Esophagus mucosa (tissue), 1 donor: ENCODE measurements at regions not wholly inside any gene's neighbourhood (a gene's known extent, or its start where the extent isn't known, plus 50 kb on each side); places are given as distances from the start of the nearest gene placed in this dataset.
A peak's percentile ranks its signal among the peaks of the same experiment; 100 is the strongest.
"Not testable (repeated sequence)": the region's sequence is repeated elsewhere in the genome, so short reads cannot be mapped to it uniquely, and the experiment has no call there.

Experiments used
- ATAC-seq: fragments of 200-7000 bp; cut with Tn5 transposase; one replicate; pipeline ENCODE4 v1.9.1; 2020
- donor health status: DM: yes; HTN: yes; CAD: no.

DNA sequence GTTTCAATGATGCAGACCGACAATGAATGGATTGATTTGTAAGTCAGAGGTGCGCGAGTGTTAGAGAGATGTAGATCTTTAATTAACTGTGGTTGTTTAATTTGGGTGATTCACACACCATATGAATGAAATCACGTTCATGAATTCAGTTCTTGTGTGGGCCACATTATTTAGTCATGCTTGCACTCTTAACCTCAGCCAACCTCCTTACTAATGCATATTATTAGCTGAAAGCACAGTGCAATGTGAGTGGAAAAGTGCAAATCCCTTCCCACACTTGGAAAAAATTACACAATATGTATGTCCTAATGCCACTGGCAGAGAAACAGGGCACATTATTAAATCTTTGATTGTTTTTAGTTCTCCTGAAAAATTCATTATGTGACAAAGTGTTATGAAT is 512.5 kb downstream of the BCKDHB start:
- peak; percentile 36 for ATAC-seq

DNA sequence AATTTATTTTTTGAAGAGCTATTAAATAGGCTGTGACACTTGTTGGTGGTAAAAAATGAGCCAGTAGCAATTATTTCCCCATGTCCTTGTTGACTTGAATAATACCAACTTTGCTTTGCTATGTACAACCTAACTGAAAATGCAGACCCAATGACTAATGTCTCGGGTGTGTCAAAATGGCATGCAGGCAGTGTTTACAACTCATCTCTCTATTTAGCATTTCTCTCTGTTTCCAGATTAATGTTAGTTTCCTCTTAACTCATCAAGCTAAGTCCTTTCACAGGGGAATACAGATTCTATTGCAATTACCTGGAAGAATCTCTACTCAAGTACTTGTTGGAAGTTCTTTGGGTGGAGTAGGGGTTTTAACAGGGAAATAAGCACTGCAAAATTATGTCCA is 504.4 kb downstream of the BCKDHB start:
- ATAC-seq: peak; percentile 72

DNA sequence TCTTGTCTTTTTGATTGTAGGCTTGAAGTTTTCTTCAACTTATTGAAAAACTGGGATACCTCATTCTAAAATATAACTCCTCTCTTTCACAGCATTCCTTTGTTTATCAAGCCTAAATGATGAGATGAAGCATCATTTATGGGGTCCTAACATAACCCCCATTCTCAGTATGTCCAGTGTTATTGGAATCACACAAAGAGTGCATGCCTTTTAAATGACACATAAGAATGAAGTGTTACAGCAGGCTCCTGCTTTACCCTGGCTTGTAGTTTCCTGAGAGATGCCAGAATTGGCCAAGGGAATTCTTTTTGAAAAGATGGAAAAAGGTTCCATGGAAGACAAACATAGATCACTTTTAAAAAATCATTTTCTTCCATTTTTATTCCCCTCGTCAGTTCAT is 502.4 kb downstream of the BCKDHB start:
- ATAC-seq: no peak

DNA sequence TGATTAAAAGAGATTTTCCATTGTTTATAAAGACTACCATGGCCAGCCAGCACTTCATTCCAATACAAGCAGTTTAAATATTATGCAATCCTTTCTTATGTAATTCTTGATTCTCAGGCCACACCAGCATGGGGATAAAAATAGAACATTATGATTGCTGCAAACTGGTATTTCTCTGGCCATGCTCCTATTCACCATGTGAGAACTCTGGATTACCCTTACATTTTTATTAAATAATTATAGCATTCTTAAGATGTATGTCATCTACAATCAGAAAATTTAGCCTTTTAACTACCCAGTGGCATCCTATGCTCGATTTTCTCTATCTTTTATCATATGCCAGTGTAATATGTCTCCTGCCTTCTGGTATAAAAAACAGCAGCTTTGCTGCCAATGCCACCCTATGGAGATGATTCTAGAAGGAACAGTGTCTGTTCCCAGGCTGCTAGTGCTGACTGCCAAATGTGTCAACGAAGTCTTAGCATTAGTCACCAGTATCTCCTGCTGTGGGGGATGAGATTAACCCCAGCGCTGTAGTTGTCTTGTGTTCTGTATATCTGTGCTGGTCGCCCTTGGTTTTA is 501.4 kb downstream of the BCKDHB start:
- ATAC-seq: peak; percentile 57

DNA sequence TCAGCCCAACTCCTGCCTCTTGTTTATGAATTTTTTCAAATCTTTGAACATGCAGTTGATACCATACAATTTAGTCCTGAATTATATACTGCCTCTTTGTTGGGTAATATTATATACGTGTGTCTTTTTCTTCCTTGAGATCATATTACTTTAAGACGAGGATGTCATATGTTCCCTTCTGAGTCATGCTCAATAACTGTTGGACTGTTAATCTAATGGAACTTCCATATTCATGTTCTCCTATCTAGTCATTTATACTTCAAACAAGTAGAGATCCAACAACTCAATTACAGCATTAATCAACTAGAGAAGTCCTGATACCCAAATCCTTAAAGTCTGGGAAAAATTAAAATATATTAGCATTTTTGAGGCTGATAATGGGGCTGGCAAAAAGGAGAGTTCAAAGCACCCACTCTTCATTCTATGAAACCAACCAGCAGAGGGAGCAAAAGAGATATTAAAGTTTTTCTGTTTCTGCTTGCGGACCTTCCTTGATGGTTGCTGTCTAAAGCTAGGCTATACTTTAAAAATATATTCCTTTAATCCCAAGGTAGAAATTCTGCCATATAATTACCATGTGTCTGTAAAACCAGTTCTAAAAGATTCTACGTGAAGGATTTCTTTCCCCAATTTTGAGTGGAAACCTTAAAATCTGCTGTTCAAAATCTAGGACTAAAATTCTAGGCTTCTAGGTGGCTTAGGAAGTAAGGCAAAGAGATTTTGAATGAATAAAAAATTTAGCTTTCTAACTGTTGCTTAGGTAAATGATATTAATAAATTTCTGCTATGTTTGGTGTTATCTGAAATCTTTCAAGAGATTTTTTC is 498.9 kb downstream of the BCKDHB start:
- no peak for ATAC-seq

DNA sequence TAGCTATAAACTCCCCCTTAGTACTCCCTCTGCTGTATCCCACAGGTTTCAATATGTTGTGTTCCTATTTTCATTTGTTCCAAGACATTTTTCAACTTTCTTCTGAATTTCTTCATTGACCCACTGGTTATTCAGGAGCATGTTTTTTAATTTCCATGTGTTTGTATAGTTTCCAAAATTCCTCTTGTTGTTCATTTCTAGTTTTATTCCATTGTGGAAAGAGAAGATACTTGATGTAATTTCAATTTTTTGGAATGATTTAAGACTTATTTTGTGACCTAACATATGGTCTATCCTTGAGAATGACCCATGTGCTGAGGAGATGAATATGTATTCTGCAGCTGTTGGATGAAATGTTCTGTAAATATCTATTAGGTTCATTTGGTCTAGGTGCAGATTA is 497.2 kb downstream of the BCKDHB start:
- ATAC-seq: no peak

DNA sequence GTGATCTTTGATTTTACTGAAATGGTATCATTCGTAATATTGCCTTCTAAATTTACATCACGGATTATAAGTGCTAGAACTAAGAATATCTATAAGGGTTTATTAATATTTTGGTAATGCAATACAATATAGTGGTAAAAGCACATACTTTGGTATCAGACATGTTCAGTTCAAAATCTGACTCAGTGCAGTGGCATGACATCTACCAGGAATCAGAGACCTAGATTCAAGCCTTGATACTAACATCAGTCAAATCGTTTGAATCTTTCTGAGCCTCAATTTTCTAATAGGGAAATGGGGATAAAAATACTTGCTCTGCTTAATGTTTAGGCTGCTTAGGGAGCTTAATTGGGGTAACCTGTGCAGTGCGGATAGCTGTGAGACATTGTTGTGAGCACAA is 488.0 kb downstream of the BCKDHB start:
- no peak for ATAC-seq

DNA sequence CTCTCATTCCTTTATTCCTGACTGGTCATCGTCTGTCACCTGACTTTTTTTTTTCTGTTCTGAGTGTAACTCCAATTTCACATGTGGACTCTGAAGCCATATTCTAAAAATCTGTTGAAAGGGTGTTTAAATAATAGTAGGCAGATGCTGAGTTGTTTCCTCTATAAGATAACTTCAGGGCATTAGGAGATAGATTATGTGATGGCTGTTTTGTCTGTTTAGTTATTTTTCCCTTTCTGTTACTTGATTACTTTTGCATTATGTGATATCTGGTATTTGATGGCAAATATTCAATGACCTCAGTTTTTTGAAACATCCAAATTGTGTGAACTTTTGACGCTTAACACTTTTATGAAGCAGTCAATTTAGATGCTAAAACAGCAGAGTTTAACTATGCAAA is 486.0 kb downstream of the BCKDHB start:
- ATAC-seq: no peak

DNA sequence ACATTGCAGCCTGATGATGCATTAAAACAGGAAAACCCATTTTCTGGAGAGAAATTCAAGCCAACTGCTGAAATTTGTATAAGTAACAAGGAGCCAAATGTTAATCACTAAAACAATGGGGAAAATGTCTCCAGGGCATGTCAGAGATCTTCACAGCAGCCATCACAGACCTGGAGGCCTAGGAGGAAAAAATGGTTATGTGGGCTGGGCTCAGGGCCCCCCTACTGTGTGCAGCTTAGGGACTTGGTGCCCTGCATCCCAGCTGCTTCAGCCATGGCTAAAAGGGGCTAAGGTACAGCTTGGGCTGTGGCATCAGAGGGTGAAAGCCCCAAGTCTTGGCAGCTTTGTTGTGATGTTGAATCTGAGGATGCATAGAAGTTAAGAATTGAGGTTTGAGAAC is 479.8 kb downstream of the BCKDHB start:
- ATAC-seq: no peak

DNA sequence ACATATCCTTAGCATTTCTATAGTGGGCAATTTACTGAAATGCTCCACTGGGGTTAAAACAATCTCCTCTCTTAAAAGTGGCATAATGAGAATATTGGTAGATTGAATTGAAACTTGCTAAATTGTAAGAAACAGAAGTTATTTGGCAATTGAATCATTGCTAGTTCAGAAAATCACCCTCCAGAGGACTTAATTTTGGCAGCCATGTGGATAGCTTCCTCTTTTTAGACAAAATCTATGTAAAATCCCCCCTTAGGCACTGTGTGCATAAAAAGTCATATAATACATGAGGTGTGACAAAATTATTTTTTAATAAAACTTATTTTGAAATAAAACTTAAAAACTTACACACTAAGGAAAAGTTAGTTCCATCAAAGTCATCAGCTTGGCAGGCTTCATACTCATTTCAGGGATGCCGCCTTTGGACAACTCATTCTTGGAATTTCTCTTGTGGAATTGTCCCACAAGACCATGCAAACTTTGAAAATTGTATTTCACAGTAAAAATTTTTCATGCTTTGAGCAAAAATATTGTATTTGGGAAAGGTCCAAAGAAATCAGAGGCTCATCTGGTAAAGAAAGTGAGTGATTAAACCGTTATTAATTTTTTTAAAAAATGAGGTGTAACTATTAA is 473.0 kb downstream of the BCKDHB start:
- no peak for ATAC-seq

DNA sequence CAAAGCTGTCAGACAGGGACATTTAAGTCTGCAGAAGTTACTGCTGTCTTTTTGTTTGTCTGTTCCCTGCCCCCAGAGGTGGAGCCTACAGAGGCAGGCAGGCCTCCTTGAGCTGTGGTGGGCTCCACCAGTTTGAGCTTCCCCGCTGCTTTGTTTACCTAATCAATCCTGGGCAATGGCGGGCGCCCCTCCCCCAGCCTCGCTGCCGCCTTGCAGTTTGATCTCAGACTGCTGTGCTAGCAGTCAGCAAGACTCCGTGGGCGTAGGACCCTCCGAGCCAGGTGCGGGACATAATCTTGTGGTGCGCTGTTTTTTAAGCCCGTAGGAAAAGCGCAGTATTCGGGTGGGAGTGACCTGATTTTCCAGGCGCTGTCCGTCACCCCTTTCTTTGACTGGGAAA is 466.8 kb downstream of the BCKDHB start:
- not testable (repeated sequence) for ATAC-seq

DNA sequence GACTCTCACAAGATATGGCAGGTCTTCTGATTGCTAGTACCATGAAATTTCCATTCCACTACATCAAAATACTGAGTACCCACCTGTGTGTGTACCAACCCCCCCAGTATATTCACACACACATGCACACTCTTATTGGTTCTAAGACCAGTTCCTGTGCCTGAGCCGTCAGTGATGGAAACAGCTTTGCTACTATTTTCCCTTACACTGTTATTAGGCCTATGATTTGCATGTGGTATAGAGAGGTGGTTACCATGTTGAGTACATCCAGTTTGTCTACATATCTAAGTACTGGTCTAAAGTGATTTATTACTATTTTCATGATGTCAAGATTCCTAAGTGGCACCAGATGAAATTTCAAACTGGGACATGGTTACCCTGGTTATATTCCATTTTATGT is 459.9 kb downstream of the BCKDHB start:
- ATAC-seq: no peak

DNA sequence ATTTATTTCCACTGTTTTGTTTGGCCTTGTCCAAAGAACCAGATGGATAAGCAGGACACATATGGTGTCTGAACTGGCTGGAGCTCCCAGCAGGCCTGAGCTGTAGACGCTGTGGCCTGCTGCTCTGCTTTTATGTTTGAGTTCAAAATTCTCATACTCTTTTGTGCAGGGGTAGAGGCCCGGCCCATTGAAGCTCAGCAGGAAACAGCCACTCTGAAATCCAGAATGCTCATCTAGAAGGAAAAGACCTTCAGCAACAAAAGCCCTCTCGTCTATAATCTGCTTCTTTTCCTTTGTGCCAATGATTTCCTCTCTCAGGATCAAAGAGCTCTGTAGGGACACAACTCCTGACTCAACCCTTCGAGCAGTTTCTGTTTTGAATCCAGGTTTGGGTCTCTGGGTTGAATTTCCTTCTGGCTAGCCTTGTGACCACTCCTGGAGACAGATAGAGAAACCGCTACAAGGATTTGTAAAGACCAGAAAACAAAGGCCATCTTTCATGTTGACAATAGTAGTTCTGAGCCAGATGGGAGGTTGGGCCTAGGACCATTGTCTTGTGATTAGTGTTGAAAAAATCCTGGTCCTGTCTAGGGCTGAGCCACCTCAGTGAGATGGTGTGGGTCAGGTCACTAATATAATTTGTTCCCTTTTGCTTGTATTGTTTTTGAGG is 446.7 kb downstream of the BCKDHB start:
- no peak for ATAC-seq

DNA sequence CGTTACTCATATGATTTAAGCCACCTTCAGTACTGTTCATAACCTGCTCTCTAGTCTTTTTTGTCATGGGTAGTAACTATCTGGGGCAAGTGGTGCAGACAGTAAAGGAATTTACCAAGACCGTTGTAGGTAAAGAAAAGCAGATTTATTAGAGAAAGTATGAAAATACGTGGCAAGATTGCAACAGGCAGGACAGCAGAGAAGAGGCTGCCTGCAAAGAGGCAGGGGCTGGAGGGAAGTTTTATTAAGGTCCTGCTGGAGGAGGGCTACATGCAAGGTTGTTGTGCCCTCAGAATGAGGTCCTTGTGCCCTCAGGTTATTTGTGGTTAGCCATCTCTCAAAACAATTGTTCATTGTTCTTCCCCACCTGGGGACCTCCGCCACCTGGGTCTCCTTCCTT is 444.3 kb downstream of the BCKDHB start:
- ATAC-seq: no peak

DNA sequence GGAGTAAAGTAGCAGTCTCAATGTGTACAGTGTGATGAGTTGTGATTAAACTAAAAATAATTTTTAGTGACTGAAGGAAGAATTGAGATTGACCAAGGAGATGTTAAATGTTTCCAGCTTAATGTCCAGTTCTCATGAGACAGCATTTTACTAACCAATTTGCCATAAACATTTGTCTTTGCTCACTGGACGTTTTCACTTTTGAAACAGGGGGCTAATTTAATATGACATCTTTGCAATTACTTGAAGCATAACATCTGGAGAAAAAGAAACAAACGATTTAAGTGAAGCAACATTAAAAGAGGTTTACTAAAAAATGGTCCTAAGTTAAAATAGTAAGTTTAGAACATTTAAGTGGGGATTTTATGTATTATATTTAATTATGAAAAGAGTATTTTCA is 443.8 kb downstream of the BCKDHB start:
- no peak for ATAC-seq

DNA sequence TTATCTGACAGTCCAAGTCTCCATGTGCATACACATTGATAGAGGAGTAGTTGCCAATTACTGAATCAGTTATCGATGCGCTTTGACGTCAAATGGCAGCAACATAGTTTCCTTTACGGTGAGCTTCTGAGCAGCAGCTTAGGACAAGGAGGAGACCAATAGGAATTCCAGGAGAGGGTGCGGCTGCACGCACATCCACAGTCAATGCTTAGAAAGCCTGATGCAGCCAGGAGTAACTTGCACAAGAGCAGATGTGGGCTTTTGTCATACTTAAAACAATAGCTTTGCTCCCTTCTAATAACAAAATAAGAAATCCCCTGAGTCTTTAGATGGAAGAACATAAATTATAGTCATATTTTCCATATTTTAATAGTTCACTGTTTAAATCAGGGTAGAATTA is 442.1 kb downstream of the BCKDHB start:
- no peak for ATAC-seq

DNA sequence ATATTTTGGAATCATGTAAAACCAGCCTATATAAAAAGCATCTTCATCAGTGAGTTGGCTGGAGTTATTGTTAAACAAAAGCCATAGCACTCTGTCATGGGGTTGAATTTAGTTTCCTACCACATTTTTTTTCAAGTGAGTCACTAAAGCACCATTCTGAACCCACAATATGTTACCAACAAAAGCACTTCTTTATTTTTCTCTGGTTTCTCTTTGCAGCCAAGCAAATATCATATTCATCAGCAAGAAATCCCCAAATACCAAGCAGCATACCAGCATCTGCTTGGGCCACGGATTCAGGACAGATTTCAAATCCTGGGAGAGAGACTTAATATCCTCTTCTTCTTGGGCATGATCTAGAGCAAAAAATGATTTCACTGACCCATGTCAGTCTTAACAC is 441.4 kb downstream of the BCKDHB start:
- no peak for ATAC-seq

DNA sequence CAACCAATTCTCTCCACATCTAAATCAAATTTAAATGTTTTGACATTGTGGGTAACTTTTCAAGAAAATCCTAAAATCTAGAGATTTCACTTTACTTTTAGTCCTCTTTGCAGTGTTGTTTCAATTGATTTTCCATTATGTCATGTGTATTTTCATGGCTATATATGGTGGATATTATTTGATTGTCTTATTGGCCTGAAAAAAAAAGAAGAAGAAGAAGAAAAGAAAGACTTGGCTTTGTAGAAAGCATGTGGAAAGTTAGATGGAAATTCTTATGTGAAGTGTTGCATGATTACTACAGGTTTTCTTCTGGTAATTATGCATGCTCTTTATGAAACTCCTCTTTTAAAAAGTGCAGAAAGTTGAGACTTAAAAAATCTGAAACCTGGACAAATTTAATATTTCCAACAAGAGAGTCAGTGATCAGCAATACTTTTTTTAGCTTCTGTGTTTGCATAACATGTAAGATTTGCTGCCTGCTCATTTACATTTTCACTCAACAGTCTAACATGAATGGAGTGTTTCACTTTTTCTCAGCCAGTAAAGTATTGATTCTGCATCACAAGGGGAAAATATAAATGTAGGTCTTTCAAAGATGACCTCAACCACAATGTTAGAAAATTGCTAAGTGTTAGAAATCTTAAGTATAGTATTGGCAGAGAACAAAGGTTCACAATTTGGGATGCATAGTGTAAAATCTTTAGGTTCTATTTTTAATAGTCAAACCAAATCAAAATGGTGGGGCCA is 438.7 kb downstream of the BCKDHB start:
- no peak for ATAC-seq

DNA sequence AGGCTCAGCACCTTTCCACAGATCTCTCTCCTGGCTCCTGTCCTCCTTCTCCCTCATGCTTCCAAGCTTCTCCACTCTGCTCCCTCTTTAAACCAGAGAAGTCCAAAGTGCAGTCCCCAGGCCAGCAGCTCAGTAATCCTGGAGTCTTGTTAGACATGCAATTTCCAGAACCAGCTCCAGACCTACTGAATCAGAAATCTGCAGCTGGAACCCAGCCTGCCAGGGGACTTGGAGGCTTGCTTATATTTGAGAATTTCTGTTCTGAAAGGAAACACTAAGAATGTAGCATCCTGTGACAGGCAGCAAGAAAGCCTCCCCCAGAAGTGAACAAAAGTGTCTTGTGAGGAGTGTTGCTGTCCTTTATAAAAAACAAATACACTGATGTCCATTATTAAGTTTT is 438.1 kb downstream of the BCKDHB start:
- no peak for ATAC-seq

DNA sequence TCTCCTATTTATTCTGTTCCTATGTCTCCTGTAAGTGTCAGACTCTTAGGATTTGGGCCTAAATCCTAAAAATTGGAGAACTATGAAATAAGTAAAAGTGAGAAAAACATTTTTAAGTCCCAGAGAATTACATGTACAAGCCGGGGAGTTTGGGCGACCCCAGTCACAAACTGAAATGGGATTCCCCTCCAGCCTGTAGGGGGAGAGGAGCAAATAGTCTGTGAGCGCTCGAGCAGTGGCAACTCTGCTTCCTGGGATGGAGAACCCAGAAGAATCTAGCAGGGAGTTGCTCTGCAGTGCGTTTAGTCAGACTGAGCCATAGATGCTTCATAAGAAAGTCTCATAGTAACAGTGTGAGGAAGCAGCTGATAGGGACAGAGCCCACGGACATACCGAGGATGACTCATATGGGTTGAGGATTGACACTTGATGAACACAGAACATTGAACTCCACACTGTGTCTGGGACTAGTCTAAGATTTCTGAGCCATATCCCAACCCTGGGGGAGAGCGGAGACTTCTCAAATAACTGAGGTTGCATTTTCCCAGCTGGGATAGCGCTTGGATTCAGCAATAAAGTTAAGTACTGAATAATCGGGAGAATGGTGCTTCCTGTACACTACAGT is 437.2 kb downstream of the BCKDHB start:
- peak; percentile 25 for ATAC-seq

DNA sequence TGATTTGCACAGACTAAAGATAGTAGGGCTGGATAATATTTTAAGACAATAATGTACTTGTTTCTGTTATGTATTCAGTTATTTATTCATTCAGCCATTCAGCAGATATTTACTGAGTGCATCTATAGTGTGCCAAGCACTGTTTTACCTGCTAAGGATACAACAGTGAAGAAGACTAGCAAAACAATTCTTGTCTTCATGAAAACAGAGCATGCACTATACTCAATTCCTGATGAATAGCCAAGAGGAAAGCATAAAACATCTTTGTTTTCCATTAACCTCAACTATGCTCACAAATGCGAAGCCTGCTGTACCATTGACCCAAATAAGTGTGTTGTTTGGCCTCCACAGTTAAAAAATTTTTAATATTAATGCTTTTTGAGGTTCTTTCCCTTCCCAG is 436.7 kb downstream of the BCKDHB start:
- no peak for ATAC-seq

DNA sequence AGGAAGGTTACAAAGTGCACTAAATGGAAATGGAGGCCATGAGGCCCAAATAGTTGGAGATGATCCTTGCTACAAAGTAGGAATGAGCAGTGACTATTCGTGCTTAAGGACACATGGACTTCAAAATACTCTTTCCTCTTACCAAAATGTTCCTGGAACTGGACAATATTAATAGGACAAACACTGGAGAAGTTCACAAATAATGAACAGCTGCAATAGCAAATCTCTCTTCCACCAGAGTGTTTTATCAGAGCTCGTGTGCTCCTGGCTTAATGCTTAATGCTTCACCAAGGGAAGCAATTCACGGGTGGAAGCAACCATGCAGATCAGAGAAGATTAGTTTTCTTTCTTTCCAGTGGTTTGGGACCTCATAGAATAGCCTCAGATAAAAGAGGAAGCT is 435.4 kb downstream of the BCKDHB start:
- ATAC-seq: no peak
